CD14-positive monocyte (primary cell): ENCODE measurements at regions not wholly inside any gene's neighbourhood (a gene's known extent, or its start where the extent isn't known, plus 50 kb on each side); places are given as distances from the start of the nearest gene placed in this dataset.

Experiments used
- DNase-seq, 3 donors: peaks; one replicate each; pipeline ENCODE4 v3.0.0-alpha.2; 2011 to 2022
- H2AFZ ChIP-seq: 2 replicates; pipeline ENCODE4 v1.6.0; 2012; ENCODE audit warnings: mild to moderate bottlenecking, low read depth, low read length, inconsistent platforms; ENCODE audit not compliant: insufficient read depth, poor library complexity, severe bottlenecking
- H3K27ac ChIP-seq, 2 donors: 1 replicate in 1 of 2; 2 replicates in 1 of 2; pipeline ENCODE4 v1.5.1; 2012 to 2013; ENCODE audit warnings: low read length in 2 of 2, control low read depth in 1 of 2, inconsistent platforms in 1 of 2, low read depth in 1 of 2, mild to moderate bottlenecking in 1 of 2
- H3K27me3 ChIP-seq, 2 donors: one replicate each; pipeline versions ENCODE4 v1.6.0 to v1.6.1; 2011 to 2013; ENCODE audit warnings: low read length in 2 of 2; ENCODE audit not compliant: control insufficient read depth in 2 of 2, insufficient read depth in 2 of 2
- H3K36me3 ChIP-seq, 2 donors: replicated peaks in 1 of 2; 1 replicate in 1 of 2; 2 replicates in 1 of 2; pipeline versions ENCODE4 v1.5.1 to v1.6.1; 2012 to 2013; ENCODE audit warnings: low read length in 2 of 2, control low read depth in 1 of 2, inconsistent platforms in 1 of 2, mild to moderate bottlenecking in 1 of 2; ENCODE audit not compliant: insufficient read depth in 2 of 2, control insufficient read depth in 1 of 2
- H3K4me1 ChIP-seq, 2 donors: 1 replicate in 1 of 2; 2 replicates in 1 of 2; pipeline versions ENCODE4 v1.5.1 to v1.6.1; 2012 to 2013; ENCODE audit warnings: low read length in 2 of 2, control low read depth in 1 of 2, inconsistent platforms in 1 of 2, mild to moderate bottlenecking in 1 of 2, moderate library complexity in 1 of 2; ENCODE audit not compliant: insufficient read depth in 2 of 2, control insufficient read depth in 1 of 2
- H3K4me2 ChIP-seq: replicated peaks from 2 replicates; pipeline ENCODE3; 2012; ENCODE audit warnings: low read length, moderate library complexity, mild to moderate bottlenecking; ENCODE audit not compliant: poor library complexity, severe bottlenecking; ENCODE audit errors: extremely low read depth
- H3K4me3 ChIP-seq, 3 experiments: fragments of 200-600 bp in 1 of 3; sonication (generic) in 1 of 3; replicated peaks in 1 of 3; 1 replicate in 2 of 3; 2 replicates in 1 of 3; pipeline ENCODE4 v1.5.1; 2011 to 2013; ENCODE audit warnings: low read length in 3 of 3, mild to moderate bottlenecking in 3 of 3, control low read depth in 2 of 3, low read depth in 2 of 3, inconsistent platforms in 1 of 3, moderate library complexity in 1 of 3
- H3K79me2 ChIP-seq: 2 replicates; pipeline ENCODE4 v1.6.0; 2012; ENCODE audit warnings: mild to moderate bottlenecking, control low read depth, inconsistent platforms, low read length, moderate library complexity; ENCODE audit not compliant: insufficient read depth
- H3K9ac ChIP-seq: 2 replicates; pipeline ENCODE4 v1.6.0; 2017; ENCODE audit warnings: low read length, mild to moderate bottlenecking; ENCODE audit not compliant: insufficient read depth, poor library complexity, severe bottlenecking
- H3K9me3 ChIP-seq, 2 donors: replicated peaks in 1 of 2; 1 replicate in 1 of 2; 2 replicates in 1 of 2; pipeline versions ENCODE4 v1.5.1 to v1.6.1; 2012 to 2013; ENCODE audit warnings: low read length in 2 of 2, control low read depth in 1 of 2; ENCODE audit not compliant: control insufficient read depth in 1 of 2, insufficient read depth in 1 of 2
- H4K20me1 ChIP-seq: 2 replicates; pipeline ENCODE4 v1.6.0; 2012; ENCODE audit warnings: mild to moderate bottlenecking, low read length, control low read depth, moderate library complexity; ENCODE audit not compliant: insufficient read depth
- H3K27ac Mint-ChIP-seq, 7 donors: one replicate each; pipeline ENCODE4 v1.8.0; 2020; ENCODE audit warnings: mild to moderate bottlenecking in 7 of 7, mixed read lengths in 7 of 7, moderate library complexity in 6 of 7, inconsistent platforms in 2 of 7
- H3K27me3 Mint-ChIP-seq, 3 donors: one replicate each; pipeline ENCODE4 v1.8.0; 2021 to 2022; ENCODE audit warnings: low read depth in 3 of 3, mild to moderate bottlenecking in 3 of 3, mixed read lengths in 3 of 3, moderate library complexity in 3 of 3, inconsistent platforms in 1 of 3
- H3K36me3 Mint-ChIP-seq, 2 donors: one replicate each; pipeline ENCODE4 v1.8.0; 2020; ENCODE audit warnings: mixed read lengths in 2 of 2, inconsistent platforms in 1 of 2, mild to moderate bottlenecking in 1 of 2
- H3K4me1 Mint-ChIP-seq: one replicate; pipeline ENCODE4 v1.8.0; 2020; ENCODE audit warnings: mild to moderate bottlenecking, mixed read lengths
- H3K4me3 Mint-ChIP-seq, 2 donors: one replicate each; pipeline ENCODE4 v1.8.0; 2020; ENCODE audit warnings: mild to moderate bottlenecking in 2 of 2, mixed read lengths in 2 of 2, moderate library complexity in 1 of 2
- H3K9me3 Mint-ChIP-seq, 7 donors: one replicate each; pipeline ENCODE4 v1.8.0; 2020 to 2022; ENCODE audit warnings: mixed read lengths in 7 of 7, mild to moderate bottlenecking in 6 of 7, moderate library complexity in 6 of 7, inconsistent platforms in 2 of 7
- CTCF ChIP-seq: fragments of 200-600 bp; IDR thresholded peaks from one replicate; pipeline ENCODE4 v1.8.0; 2022; ENCODE audit warnings: antibody characterized with exemption, mild to moderate bottlenecking
- WGBS: methylation state at CpG from one replicate; pipeline ENCODE4 v1.1.5; 2013; ENCODE audit warnings: missing lambda C conversion rate; ENCODE audit not compliant: insufficient coverage; 5-methylcytosine and 5-hydroxymethylcytosine counted together
- intact Hi-C, 2 donors: fragments of 100-400 bp; cut with micrococcal nuclease; formaldehyde crosslinking; loops; one replicate each; pipeline versions ENCODE4 v1.15.0 to v1.15.1; 2023

GRCh38 chr12:42021469-42021868 is 123.2 kb downstream of the GXYLT1 start:
- H4K20me1 ChIP-seq, result no peaks in the 10 kb centered on the region
- no peak for TF ChIP-seq CTCF
- DNase-seq, result peak; percentile 44 to 62 (median 48)
- no peak overlapping the region for H3K4me2 ChIP-seq
- H3K36me3 ChIP-seq, result no peaks in the 10 kb centered on the region
- no peaks in the 10 kb centered on the region for H3K9me3 ChIP-seq
- intact Hi-C loops, result no loop called here
- Mint-ChIP-seq H3K4me1 (peaks cover 22% of the 10 kb centered on the region), H3K36me3 (no peaks in the 10 kb centered on the region), H3K27me3 (peaks cover 0 to 3% (median 3%) of the 10 kb centered on the region in 3 donors), H3K27ac (peak overlapping the region in 2 of 7 donors; percentile 24 to 72), H3K9me3 (no peaks in the 10 kb centered on the region), H3K4me3 (peak overlapping the region; percentile 3 to 30)
- no peak overlapping the region for H3K9ac ChIP-seq
- H3K27me3 ChIP-seq, result peaks cover 0 to 2% of the 10 kb centered on the region in 2 donors
- H3K4me3 ChIP-seq, result no peak overlapping the region
- no peak overlapping the region for H2AFZ ChIP-seq
- no CpG with 5 or more reads among the region's 4 CpGs for WGBS
- H3K79me2 ChIP-seq, result no peaks in the 10 kb centered on the region
- H3K27ac ChIP-seq, result no peak overlapping the region
- H3K4me1 ChIP-seq, result peaks cover 11 to 19% of the 10 kb centered on the region in 2 donors

GRCh38 chr12:42020226-42020625 is 124.4 kb downstream of the GXYLT1 start:
- Histone ChIP-seq H3K27ac (no peak overlapping the region), H3K4me3 (no peak overlapping the region), H3K9me3 (no peaks in the 10 kb centered on the region), H3K9ac (no peak overlapping the region), H2AFZ (no peak overlapping the region), H3K4me2 (no peak overlapping the region), H3K4me1 (peaks cover 11 to 19% of the 10 kb centered on the region in 2 donors), H3K36me3 (no peaks in the 10 kb centered on the region), H3K27me3 (peaks cover 0 to 2% of the 10 kb centered on the region in 2 donors), H4K20me1 (no peaks in the 10 kb centered on the region), H3K79me2 (no peaks in the 10 kb centered on the region)
- H3K36me3 Mint-ChIP-seq, result no peaks in the 10 kb centered on the region
- no peaks in the 10 kb centered on the region for H3K9me3 Mint-ChIP-seq
- H3K27me3 Mint-ChIP-seq, result peaks cover 0 to 3% (median 3%) of the 10 kb centered on the region in 3 donors
- intact Hi-C loops, result no loop called here
- no peak overlapping the region for H3K27ac Mint-ChIP-seq
- H3K4me3 Mint-ChIP-seq, result no peak overlapping the region
- DNase-seq, result no peak
- no peak for TF ChIP-seq CTCF
- WGBS, result 100% methylated on average over 2 of the region's 4 CpGs
- H3K4me1 Mint-ChIP-seq, result peaks cover 22% of the 10 kb centered on the region
